Right atrium auricular region (tissue), 2 donors: ENCODE measurements at regions not wholly inside any gene's neighbourhood (a gene's known extent, or its start where the extent isn't known, plus 50 kb on each side); places are given as distances from the start of the nearest gene placed in this dataset.
A peak's percentile ranks its signal among the peaks of the same experiment; 100 is the strongest.
"Not testable (repeated sequence)": the region's sequence is repeated elsewhere in the genome, so short reads cannot be mapped to it uniquely, and the experiment has no call there.

Experiments
- DNase-seq: peaks from one replicate; pipeline ENCODE4 v3.0.0-alpha.2; 2019; ENCODE audit warnings: low spot score
- H3K27ac ChIP-seq, 2 donors: fragments of 200-600 bp; sonication (generic); 1 replicate in 1 of 2; 2 replicates in 1 of 2; pipeline ENCODE4 v1.5.1; 2016 to 2019
- H3K27me3 ChIP-seq, 2 donors: fragments of 200-600 bp; sonication (generic); one replicate each; pipeline versions ENCODE4 v1.5.1 to v1.6.0; 2017 to 2019
- H3K36me3 ChIP-seq: fragments of 200-600 bp; sonication (generic); one replicate; pipeline ENCODE4 v1.5.1; 2016
- H3K4me1 ChIP-seq, 2 donors: fragments of 200-600 bp; sonication (generic); one replicate each; pipeline versions ENCODE4 v1.5.1 to v1.6.0; 2017 to 2019
- H3K4me3 ChIP-seq, 2 donors: fragments of 200-600 bp; sonication (generic); 1 replicate in 1 of 2; 2 replicates in 1 of 2; pipeline ENCODE4 v1.5.1; 2017 to 2019; ENCODE audit warnings: mild to moderate bottlenecking in 1 of 2, moderate library complexity in 1 of 2
- H3K9me3 ChIP-seq, 2 donors: fragments of 200-600 bp; sonication (generic); one replicate each; pipeline ENCODE4 v1.5.1; 2019
- CTCF ChIP-seq, 2 donors: fragments of 200-600 bp; sonication (generic); IDR thresholded peaks; one replicate each; pipeline ENCODE4 v1.5.1; 2019; ENCODE audit warnings: antibody characterized with exemption in 2 of 2

- H3K27me3 ChIP-seq = no peaks in the 10 kb centered on the region
- no peak for DNase-seq
- H3K4me1 ChIP-seq = no peaks in the 10 kb centered on the region
- H3K9me3 ChIP-seq = no peaks in the 10 kb centered on the region
- no peak overlapping the region for H3K4me3 ChIP-seq
- no peak for TF ChIP-seq CTCF (IDR thresholded peaks at IDR 0.05)
- H3K36me3 ChIP-seq = no peaks in the 10 kb centered on the region
- H3K27ac ChIP-seq = no peak overlapping the region
Observed at GRCh38 chr10:32204606-32205005, 142.4 kb downstream of the EPC1 start.

GRCh38 chr10:32199714-32200394, 143.6 kb upstream of the KIF5B start:
- no peak for TF ChIP-seq CTCF (IDR thresholded peaks at IDR 0.05)
- Histone ChIP-seq H3K4me1 (no peaks in the 10 kb centered on the region), H3K27me3 (no peaks in the 10 kb centered on the region), H3K4me3 (no peak overlapping the region), H3K9me3 (no peaks in the 10 kb centered on the region), H3K27ac (no peak overlapping the region), H3K36me3 (no peaks in the 10 kb centered on the region)
- no peak for DNase-seq

- no peaks in the 10 kb centered on the region for H3K9me3 ChIP-seq
- no peak overlapping the region for H3K27ac ChIP-seq
- no peaks in the 10 kb centered on the region for H3K27me3 ChIP-seq
- no peaks in the 10 kb centered on the region for H3K4me1 ChIP-seq
- no peaks in the 10 kb centered on the region for H3K36me3 ChIP-seq
- no peak for TF ChIP-seq CTCF (IDR thresholded peaks at IDR 0.05)
- DNase-seq = no peak
- H3K4me3 ChIP-seq = no peak overlapping the region
Observed at GRCh38 chr10:32197423-32197822, 141.2 kb upstream of the KIF5B start.

GRCh38 chr10:32190890-32191491, 134.8 kb upstream of the KIF5B start:
- Histone ChIP-seq H3K27ac (no peak overlapping the region), H3K9me3 (no peaks in the 10 kb centered on the region), H3K27me3 (no peaks in the 10 kb centered on the region), H3K4me1 (no peaks in the 10 kb centered on the region), H3K36me3 (no peaks in the 10 kb centered on the region), H3K4me3 (no peak overlapping the region)
- TF ChIP-seq CTCF (IDR thresholded peaks at IDR 0.05) = peak; percentile 69 to 84
- DNase-seq = no peak

- Histone ChIP-seq H3K27me3 (no peaks in the 10 kb centered on the region), H3K4me1 (no peaks in the 10 kb centered on the region), H3K9me3 (no peaks in the 10 kb centered on the region), H3K27ac (no peak overlapping the region), H3K36me3 (no peaks in the 10 kb centered on the region), H3K4me3 (no peak overlapping the region)
- no peak for DNase-seq
- TF ChIP-seq CTCF (IDR thresholded peaks at IDR 0.05) = no peak
Observed at GRCh38 chr10:32189400-32190084, 133.3 kb upstream of the KIF5B start.

GRCh38 chr10:32188601-32189000, 132.4 kb upstream of the KIF5B start:
- H3K27ac ChIP-seq, H3K4me1 ChIP-seq, H3K27me3 ChIP-seq, H3K4me3 ChIP-seq, H3K36me3 ChIP-seq, H3K9me3 ChIP-seq, DNase-seq: not testable (repeated sequence)
